Psoas muscle (tissue), 7 donors: ENCODE measurements at regions not wholly inside any gene's neighbourhood (a gene's known extent, or its start where the extent isn't known, plus 50 kb on each side); places are given as distances from the start of the nearest gene placed in this dataset.

ENCODE experiments used
- ATAC-seq, 4 donors: fragments of 200-7000 bp; cut with Tn5 transposase; one replicate each; pipeline ENCODE4 v1.9.1; 2020; ENCODE audit warnings: moderate library complexity in 3 of 4, mild to moderate bottlenecking in 2 of 4
- DNase-seq, 2 donors: peaks; one replicate each; pipeline ENCODE4 v3.0.0-alpha.2; 2020
- H3K27ac ChIP-seq: fragments of 200-600 bp; one replicate; pipeline ENCODE4 v1.8.0; 2022
- H3K27me3 ChIP-seq, 3 donors: fragments of 200-600 bp in 1 of 3; one replicate each; pipeline versions ENCODE4 v1.6.1 to v1.8.0; 2013 to 2022; ENCODE audit warnings: low read length in 2 of 3, mild to moderate bottlenecking in 2 of 3, moderate library complexity in 1 of 3; ENCODE audit not compliant: insufficient read depth in 3 of 3
- H3K36me3 ChIP-seq, 2 donors: fragments of 200-600 bp in 1 of 2; one replicate each; pipeline versions ENCODE4 v1.6.1 to v1.8.0; 2013 to 2022; ENCODE audit warnings: low read depth in 1 of 2, mild to moderate bottlenecking in 1 of 2, moderate library complexity in 1 of 2; ENCODE audit not compliant: insufficient read depth in 1 of 2
- H3K4me1 ChIP-seq: fragments of 200-600 bp; one replicate; pipeline ENCODE4 v1.8.0; 2022
- H3K4me3 ChIP-seq: fragments of 200-600 bp; one replicate; pipeline ENCODE4 v1.8.0; 2022; ENCODE audit warnings: mild to moderate bottlenecking
- H3K9me3 ChIP-seq: fragments of 200-600 bp; one replicate; pipeline ENCODE4 v1.8.0; 2022
- WGBS, 3 donors: extraction: QIAGEN DNeasy Blood & Tissue Kit; methylation state at CpG; one replicate each; pipeline versions ENCODE4 v1.1.6 to v1.1.7; 2013; 5-methylcytosine and 5-hydroxymethylcytosine counted together
- intact Hi-C, 2 donors: fragments of 100-400 bp; cut with DNase I; formaldehyde crosslinking; loops; one replicate each; pipeline versions ENCODE4 v1.11.0 to v1.14.2; 2022
- TF ChIP-seq, protein P1 (sequence below): fragments of 200-600 bp; IDR thresholded peaks from one replicate; pipeline ENCODE4 v1.8.0; 2022; ENCODE audit warnings: antibody characterized with exemption
- donor health status: healthy with polysubstance abuse.
- donor health status: DM: no; HTN: no; CAD: no; lungs with moderate emphysema.
- donor health status: Bipolar disorder and iron deficiency.
- donor health status: healthy.
- donor health status: DM: yes; HTN: yes; CAD: no.
- donor health status: DM: no; HTN: no; CAD: no.
- donor health status: DM: yes; HTN: yes; CAD: no.

DNA sequence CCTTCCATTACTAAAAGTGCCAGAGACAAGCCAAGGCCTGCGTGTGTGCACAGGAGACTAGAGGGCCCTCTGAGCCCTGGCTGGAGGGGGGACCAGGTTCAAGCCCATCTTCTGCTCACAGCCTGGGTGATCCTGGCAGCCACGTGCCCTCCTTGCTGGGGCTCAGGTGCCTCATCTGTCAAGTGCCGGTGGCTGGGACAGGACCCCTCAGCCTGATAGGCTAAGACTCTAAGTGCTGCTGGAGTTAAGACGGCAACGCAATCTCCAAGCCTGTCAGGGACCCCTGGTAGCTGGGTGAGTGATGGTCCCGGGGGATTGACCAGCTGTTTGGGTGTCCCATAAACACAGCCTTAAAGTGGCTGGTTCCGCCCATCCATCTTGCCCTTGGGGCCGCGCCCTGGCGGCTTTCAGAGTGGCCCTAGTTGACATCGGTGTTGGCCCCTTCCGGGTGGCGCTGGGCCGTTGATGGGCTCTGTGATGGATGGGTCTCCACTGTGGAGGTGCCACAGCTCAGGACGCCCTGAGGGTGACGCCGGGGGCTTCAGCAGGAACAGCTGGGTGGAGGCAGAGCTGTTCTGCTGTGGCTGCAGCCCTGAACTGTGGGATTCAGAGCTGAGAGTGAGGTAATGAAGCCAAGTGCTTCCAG, 136.2 kb downstream of the BARX1 start:
- H3K27ac ChIP-seq, result no peak overlapping the region
- 47 to 60% (median 52%) methylated on average over 14 to 17 of the region's 17 CpGs for WGBS, 3 donors
- intact Hi-C loops, result no loop called here

GRCh38 chr9:93818237-93818636, 136.9 kb downstream of the BARX1 start:
- Histone ChIP-seq H3K36me3 (no peaks in the 10 kb centered on the region), H3K4me1 (no peaks in the 10 kb centered on the region), H3K27ac (no peak overlapping the region), H3K27me3 (peaks cover 0 to 37% (median 20%) of the 10 kb centered on the region in 3 donors), H3K9me3 (no peaks in the 10 kb centered on the region), H3K4me3 (no peak overlapping the region)
- TF ChIP-seq, protein P1, sequence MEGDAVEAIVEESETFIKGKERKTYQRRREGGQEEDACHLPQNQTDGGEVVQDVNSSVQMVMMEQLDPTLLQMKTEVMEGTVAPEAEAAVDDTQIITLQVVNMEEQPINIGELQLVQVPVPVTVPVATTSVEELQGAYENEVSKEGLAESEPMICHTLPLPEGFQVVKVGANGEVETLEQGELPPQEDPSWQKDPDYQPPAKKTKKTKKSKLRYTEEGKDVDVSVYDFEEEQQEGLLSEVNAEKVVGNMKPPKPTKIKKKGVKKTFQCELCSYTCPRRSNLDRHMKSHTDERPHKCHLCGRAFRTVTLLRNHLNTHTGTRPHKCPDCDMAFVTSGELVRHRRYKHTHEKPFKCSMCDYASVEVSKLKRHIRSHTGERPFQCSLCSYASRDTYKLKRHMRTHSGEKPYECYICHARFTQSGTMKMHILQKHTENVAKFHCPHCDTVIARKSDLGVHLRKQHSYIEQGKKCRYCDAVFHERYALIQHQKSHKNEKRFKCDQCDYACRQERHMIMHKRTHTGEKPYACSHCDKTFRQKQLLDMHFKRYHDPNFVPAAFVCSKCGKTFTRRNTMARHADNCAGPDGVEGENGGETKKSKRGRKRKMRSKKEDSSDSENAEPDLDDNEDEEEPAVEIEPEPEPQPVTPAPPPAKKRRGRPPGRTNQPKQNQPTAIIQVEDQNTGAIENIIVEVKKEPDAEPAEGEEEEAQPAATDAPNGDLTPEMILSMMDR, result no peak
- DNase-seq (no peak), ATAC-seq (no peak)
- intact Hi-C loops, result no loop called here

More for the DNA sequence above, 136.2 kb downstream of the BARX1 start:
- ATAC-seq, result no peak
- Histone ChIP-seq H3K4me3 (no peak overlapping the region), H3K36me3 (no peaks in the 10 kb centered on the region), H3K27me3 (peaks cover 0 to 34% (median 22%) of the 10 kb centered on the region in 3 donors), H3K9me3 (no peaks in the 10 kb centered on the region), H3K4me1 (no peaks in the 10 kb centered on the region)
- no peak for DNase-seq
- TF ChIP-seq, protein P1, result no peak

GRCh38 chr9:93815677-93816076, 139.5 kb downstream of the BARX1 start:
- 60 to 62% (median 61%) methylated on average over 5 of the region's 5 CpGs for WGBS, 3 donors
- no peak for ATAC-seq
- no peak overlapping the region for H3K27ac ChIP-seq
- H3K27me3 ChIP-seq, result peaks cover 0 to 47% (median 17%) of the 10 kb centered on the region in 3 donors
- no peak overlapping the region for H3K4me3 ChIP-seq
- no peaks in the 10 kb centered on the region for H3K36me3 ChIP-seq
- no peak for DNase-seq
- no peaks in the 10 kb centered on the region for H3K9me3 ChIP-seq
- H3K4me1 ChIP-seq, result no peaks in the 10 kb centered on the region
- intact Hi-C loops, result no loop called here
- TF ChIP-seq, protein P1, result no peak

DNA sequence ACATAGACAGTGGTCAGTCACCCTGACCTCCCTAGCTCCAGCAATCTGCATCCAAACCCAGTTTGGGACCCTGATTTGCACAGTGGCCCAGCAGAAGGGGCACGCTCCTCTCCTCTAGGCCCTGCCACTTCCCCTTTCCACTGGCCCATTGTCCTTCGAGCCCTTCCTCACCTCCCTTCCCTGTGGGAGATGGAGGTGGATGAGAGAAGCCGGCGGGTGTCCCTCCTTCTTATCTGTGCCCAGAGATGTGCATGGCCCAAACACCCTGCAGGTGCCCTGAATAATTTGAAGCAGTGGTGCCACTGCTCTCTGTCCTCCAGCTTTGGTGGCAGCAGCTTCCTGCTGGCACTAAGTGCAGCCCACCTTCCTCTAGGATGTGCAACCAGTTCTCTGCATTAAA, 140.0 kb downstream of the BARX1 start:
- no peak for DNase-seq
- ATAC-seq, result no peak
- Histone ChIP-seq H3K27ac (no peak overlapping the region), H3K4me3 (no peak overlapping the region), H3K36me3 (no peaks in the 10 kb centered on the region), H3K27me3 (peaks cover 0 to 41% (median 12%) of the 10 kb centered on the region in 3 donors), H3K4me1 (no peaks in the 10 kb centered on the region), H3K9me3 (no peaks in the 10 kb centered on the region)
- WGBS, 3 donors, result 69 to 83% (median 74%) methylated on average over 4 of the region's 4 CpGs
- intact Hi-C loops, result no loop called here
- TF ChIP-seq, protein P1, result no peak
